ENCODE measurements at regions not wholly inside any gene's neighbourhood (a gene's known extent, or its start where the extent isn't known, plus 50 kb on each side); places are given as distances from the start of the nearest gene placed in this dataset.

- H3K27ac ChIP-seq, result no peak overlapping the region
- H3K4me3 ChIP-seq, result no peak overlapping the region
- no peaks in the 10 kb centered on the region for H3K36me3 ChIP-seq
- TF ChIP-seq, protein P1, sequence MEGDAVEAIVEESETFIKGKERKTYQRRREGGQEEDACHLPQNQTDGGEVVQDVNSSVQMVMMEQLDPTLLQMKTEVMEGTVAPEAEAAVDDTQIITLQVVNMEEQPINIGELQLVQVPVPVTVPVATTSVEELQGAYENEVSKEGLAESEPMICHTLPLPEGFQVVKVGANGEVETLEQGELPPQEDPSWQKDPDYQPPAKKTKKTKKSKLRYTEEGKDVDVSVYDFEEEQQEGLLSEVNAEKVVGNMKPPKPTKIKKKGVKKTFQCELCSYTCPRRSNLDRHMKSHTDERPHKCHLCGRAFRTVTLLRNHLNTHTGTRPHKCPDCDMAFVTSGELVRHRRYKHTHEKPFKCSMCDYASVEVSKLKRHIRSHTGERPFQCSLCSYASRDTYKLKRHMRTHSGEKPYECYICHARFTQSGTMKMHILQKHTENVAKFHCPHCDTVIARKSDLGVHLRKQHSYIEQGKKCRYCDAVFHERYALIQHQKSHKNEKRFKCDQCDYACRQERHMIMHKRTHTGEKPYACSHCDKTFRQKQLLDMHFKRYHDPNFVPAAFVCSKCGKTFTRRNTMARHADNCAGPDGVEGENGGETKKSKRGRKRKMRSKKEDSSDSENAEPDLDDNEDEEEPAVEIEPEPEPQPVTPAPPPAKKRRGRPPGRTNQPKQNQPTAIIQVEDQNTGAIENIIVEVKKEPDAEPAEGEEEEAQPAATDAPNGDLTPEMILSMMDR (IDR thresholded peaks at IDR 0.05), result no peak
- H3K9me3 ChIP-seq, result peaks cover 0 to 13% of the 10 kb centered on the region in 2 donors
- no peaks in the 10 kb centered on the region for H3K27me3 ChIP-seq
- H3K4me1 ChIP-seq, result no peaks in the 10 kb centered on the region
- no peak for DNase-seq (ENCODE audit: low spot score)
Observed at GRCh38 chr6:40183902-40184301, 249.6 kb upstream of the MOCS1 start.

DNA sequence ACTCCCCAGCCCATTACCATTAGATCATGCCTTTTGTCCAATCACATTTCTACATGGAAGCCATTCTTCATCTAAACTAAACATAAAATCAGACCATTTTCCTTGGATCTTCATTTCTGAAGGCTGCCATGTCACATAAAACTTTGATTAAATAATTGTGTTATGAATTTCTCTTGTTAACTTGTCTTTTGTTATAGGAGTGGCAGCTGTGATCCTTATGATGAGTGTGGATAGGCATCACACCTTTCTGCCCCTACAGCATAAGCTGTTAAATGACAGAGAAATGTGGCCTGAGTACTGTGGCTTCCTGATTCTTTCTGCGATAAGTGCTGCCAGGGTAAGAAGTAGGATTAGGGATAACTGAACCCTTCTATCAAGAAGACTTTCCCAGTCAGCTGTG is 247.1 kb upstream of the MOCS1 start:
- peaks cover 0 to 13% of the 10 kb centered on the region in 2 donors for H3K9me3 ChIP-seq
- DNase-seq (ENCODE audit: low spot score), result no peak
- no peaks in the 10 kb centered on the region for H3K4me1 ChIP-seq
- H3K4me3 ChIP-seq, result no peak overlapping the region
- TF ChIP-seq, protein P1 (IDR thresholded peaks at IDR 0.05), result no peak
- no peak overlapping the region for H3K27ac ChIP-seq
- no peaks in the 10 kb centered on the region for H3K27me3 ChIP-seq
- H3K36me3 ChIP-seq, result no peaks in the 10 kb centered on the region

DNA sequence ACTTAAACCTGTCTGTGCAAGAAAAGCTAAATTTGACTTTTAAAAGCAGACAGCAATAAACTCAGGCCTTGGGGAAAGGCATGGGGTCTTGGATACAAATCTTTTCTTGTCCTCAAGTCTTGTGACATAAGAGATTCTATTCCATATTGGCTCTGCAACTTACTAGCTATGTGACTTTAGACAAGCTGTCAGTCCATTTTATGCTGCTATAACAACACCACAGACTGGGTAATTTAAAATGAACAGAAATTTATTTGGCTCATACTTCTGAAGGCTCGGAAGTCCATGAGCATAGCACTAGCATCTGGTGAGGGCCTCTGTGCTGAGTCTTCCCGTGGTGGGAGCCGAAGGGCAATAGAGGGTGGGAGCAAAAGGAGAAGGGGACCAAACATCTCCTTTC is 246.0 kb upstream of the MOCS1 start:
- Histone ChIP-seq H3K36me3 (no peaks in the 10 kb centered on the region), H3K27ac (no peak overlapping the region), H3K4me1 (no peaks in the 10 kb centered on the region), H3K9me3 (peaks cover 0 to 13% of the 10 kb centered on the region in 2 donors), H3K27me3 (no peaks in the 10 kb centered on the region), H3K4me3 (no peak overlapping the region)
- no peak for DNase-seq (ENCODE audit: low spot score)
- TF ChIP-seq, protein P1 (IDR thresholded peaks at IDR 0.05), result no peak

GRCh38 chr6:40179496-40179895 is 245.2 kb upstream of the MOCS1 start:
- Histone ChIP-seq H3K9me3 (peaks cover 0 to 13% of the 10 kb centered on the region in 2 donors), H3K4me1 (no peaks in the 10 kb centered on the region), H3K36me3 (no peaks in the 10 kb centered on the region), H3K4me3 (no peak overlapping the region), H3K27me3 (no peaks in the 10 kb centered on the region), H3K27ac (no peak overlapping the region)
- no peak for DNase-seq (ENCODE audit: low spot score)
- TF ChIP-seq, protein P1 (IDR thresholded peaks at IDR 0.05), result no peak

GRCh38 chr6:40177598-40177997 is 243.3 kb upstream of the MOCS1 start:
- no peaks in the 10 kb centered on the region for H3K36me3 ChIP-seq
- no peaks in the 10 kb centered on the region for H3K27me3 ChIP-seq
- TF ChIP-seq, protein P1 (IDR thresholded peaks at IDR 0.05), result no peak
- H3K4me3 ChIP-seq, result no peak overlapping the region
- no peaks in the 10 kb centered on the region for H3K9me3 ChIP-seq
- no peak overlapping the region for H3K27ac ChIP-seq
- DNase-seq (ENCODE audit: low spot score), result no peak
- no peaks in the 10 kb centered on the region for H3K4me1 ChIP-seq

GRCh38 chr6:40176152-40176551 is 241.9 kb upstream of the MOCS1 start:
- DNase-seq (ENCODE audit: low spot score), result no peak
- Histone ChIP-seq H3K4me3 (no peak overlapping the region), H3K27me3 (no peaks in the 10 kb centered on the region), H3K9me3 (no peaks in the 10 kb centered on the region), H3K36me3 (no peaks in the 10 kb centered on the region), H3K4me1 (no peaks in the 10 kb centered on the region), H3K27ac (no peak overlapping the region)
- TF ChIP-seq, protein P1 (IDR thresholded peaks at IDR 0.05), result no peak

Measured in right atrium auricular region (tissue), 2 donors.